ENCODE measurements at regions not wholly inside any gene's neighbourhood (a gene's known extent, or its start where the extent isn't known, plus 50 kb on each side); places are given as distances from the start of the nearest gene placed in this dataset.
A peak's percentile ranks its signal among the peaks of the same experiment; 100 is the strongest.

DNA sequence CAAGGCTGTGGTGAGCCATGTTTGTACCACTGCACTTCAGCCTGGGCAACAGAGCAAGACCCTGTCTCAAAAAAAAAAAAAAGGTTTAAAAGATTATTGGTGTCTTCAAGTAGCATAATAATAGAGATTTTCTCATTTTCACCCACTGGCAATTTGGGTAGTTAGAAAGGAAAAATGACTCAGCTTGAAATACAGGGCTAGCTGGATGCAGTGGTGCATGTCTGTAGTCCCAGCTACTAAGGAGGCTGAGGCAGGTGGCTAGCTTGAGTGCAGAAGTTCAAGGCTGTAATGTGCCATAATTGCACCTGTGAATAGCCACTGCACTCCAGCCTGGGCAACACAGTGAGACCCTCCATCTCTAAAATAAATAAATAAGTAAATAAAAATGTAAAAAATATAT, 111.1 kb downstream of the ARRDC3 start:
- Histone ChIP-seq H3K9me3 (no peaks in the 10 kb centered on the region), H3K27ac (no peak overlapping the region), H3K4me1 (no peaks in the 10 kb centered on the region), H3K36me3 (no peaks in the 10 kb centered on the region), H3K4me3 (no peak overlapping the region), H3K27me3 (no peaks in the 10 kb centered on the region)
- TF ChIP-seq, protein P1, sequence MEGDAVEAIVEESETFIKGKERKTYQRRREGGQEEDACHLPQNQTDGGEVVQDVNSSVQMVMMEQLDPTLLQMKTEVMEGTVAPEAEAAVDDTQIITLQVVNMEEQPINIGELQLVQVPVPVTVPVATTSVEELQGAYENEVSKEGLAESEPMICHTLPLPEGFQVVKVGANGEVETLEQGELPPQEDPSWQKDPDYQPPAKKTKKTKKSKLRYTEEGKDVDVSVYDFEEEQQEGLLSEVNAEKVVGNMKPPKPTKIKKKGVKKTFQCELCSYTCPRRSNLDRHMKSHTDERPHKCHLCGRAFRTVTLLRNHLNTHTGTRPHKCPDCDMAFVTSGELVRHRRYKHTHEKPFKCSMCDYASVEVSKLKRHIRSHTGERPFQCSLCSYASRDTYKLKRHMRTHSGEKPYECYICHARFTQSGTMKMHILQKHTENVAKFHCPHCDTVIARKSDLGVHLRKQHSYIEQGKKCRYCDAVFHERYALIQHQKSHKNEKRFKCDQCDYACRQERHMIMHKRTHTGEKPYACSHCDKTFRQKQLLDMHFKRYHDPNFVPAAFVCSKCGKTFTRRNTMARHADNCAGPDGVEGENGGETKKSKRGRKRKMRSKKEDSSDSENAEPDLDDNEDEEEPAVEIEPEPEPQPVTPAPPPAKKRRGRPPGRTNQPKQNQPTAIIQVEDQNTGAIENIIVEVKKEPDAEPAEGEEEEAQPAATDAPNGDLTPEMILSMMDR (IDR thresholded peaks at IDR 0.05) = no peak
- no peak for TF ChIP-seq POLR2A (IDR thresholded peaks at IDR 0.05)
- intact Hi-C loops (cut with DNase I) = no loop called here
- ATAC-seq (no peak), DNase-seq (no peak)

DNA sequence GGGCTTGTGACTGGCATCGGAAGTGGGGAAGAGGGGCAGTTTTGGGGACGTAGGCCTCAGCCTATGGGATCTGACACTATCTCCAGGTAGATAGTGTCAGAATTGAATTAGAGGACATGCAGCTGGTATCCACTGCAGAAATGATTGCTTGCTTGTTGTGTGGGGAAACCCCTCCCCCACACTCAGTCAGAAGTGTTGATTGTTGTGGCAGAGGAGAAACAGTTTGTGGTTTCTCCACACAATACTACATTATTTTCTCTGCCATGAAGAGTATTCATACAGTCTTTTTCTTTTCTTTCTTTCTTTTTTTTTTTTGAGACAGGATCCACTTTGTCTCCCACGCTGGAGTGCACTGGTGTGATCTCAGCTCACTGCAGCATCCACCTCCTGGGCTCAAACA, 113.9 kb downstream of the ARRDC3 start:
- WGBS (ENCODE audit: insufficient coverage, low coverage, low lambda C conversion rate, missing lambda C conversion rate) = 93% methylated on average over 2 of the region's 3 CpGs
- no peak for DNase-seq
- H3K36me3 ChIP-seq = no peaks in the 10 kb centered on the region

DNA sequence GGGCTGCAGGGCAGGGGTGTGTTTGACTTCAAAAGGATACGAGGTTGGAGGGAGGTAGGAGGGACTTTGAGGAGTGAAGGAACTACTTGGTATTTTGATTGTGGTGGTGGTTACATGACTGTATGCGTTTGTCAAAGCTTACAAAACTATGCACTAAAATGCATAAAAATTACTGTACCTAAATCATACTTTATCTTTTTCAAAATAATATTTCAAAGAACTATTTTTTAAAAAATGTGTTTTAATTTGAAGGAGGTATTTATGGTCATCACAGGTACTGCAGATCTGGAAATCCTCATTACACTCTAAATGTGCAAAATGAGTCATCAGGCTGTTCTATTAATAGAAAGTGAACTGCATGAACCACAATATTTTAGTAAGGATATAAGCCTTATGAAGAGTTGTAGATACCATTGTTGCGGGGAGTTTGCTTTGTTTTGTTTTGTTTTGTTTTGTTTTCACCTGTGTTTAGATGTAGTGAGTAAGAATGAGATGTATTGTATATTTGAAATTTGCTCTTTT, 116.9 kb downstream of the ARRDC3 start:
- no peak for TF ChIP-seq POLR2A (IDR thresholded peaks at IDR 0.05)
- TF ChIP-seq, protein P1 (IDR thresholded peaks at IDR 0.05) = peak in 2 of 4 donors; percentile 12 to 22
- intact Hi-C loops (cut with DNase I) = no loop called here
- Histone ChIP-seq H3K27ac (no peak overlapping the region), H3K36me3 (no peaks in the 10 kb centered on the region), H3K27me3 (no peaks in the 10 kb centered on the region), H3K4me3 (no peak overlapping the region), H3K9me3 (no peaks in the 10 kb centered on the region), H3K4me1 (peaks cover 0 to 6% (median 0%) of the 10 kb centered on the region in 4 donors)
- WGBS (ENCODE audit: insufficient coverage, low coverage, low lambda C conversion rate, missing lambda C conversion rate) = 42% methylated on average over 3 of the region's 3 CpGs
- ATAC-seq (peak in 1 of 4 donors; percentile 94), DNase-seq (no peak)

More for the DNA sequence above, 113.9 kb downstream of the ARRDC3 start:
- TF ChIP-seq, protein P1 (IDR thresholded peaks at IDR 0.05) = no peak
- no peak for TF ChIP-seq POLR2A (IDR thresholded peaks at IDR 0.05)
- Histone ChIP-seq H3K4me1 (peaks cover 0 to 5% (median 0%) of the 10 kb centered on the region in 4 donors), H3K4me3 (no peak overlapping the region), H3K27ac (no peak overlapping the region), H3K9me3 (no peaks in the 10 kb centered on the region), H3K27me3 (no peaks in the 10 kb centered on the region)
- no peak for ATAC-seq
- intact Hi-C loops (cut with DNase I) = no loop called here

DNA sequence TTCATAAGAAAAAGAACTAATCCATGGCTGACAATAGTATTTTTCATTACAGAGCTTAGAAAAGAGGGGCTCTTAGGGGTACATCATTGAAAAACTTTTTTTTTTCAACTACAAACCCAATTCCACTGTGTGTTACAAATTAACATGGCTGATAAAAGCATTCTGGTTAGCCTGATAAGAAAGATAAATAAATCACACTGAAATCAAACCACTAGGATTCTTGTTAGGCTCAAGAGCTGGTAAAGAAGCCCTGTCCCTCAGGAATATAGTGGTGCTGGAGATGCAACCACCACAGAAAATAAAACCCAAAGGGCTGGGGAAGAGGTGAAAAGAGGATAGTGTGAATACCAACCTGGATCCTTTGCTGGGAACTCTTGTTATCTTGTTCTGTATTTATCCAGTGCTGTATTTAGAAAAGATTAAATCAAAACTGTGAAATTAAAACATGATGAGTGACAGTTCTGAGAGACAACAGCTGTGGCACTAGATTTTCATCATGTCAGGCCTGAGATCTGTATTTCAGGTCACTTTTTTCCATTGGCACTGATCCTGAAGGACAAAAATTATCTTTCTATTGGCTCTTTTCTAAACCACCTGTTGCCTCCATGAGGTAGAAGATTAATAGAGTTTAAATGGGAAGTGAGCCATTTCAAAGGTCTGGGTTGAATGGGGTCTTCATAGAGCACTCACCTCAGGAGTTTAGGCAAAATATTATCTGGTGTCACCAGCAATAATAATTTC, 118.6 kb downstream of the ARRDC3 start:
- Histone ChIP-seq H3K4me3 (no peak overlapping the region), H3K27me3 (no peaks in the 10 kb centered on the region), H3K27ac (no peak overlapping the region), H3K4me1 (peaks cover 0 to 6% (median 0%) of the 10 kb centered on the region in 4 donors), H3K36me3 (no peaks in the 10 kb centered on the region), H3K9me3 (no peaks in the 10 kb centered on the region)
- ATAC-seq (peak in 2 of 4 donors; percentile 32 to 52), DNase-seq (no peak)
- intact Hi-C loops (cut with DNase I) = no loop called here
- no peak for TF ChIP-seq POLR2A (IDR thresholded peaks at IDR 0.05)
- TF ChIP-seq, protein P1 (IDR thresholded peaks at IDR 0.05) = no peak
